NOMO-1 treated with DMSO at 0.1 percent for 48 hours (cell line): ENCODE measurements at regions not wholly inside any gene's neighbourhood (a gene's known extent, or its start where the extent isn't known, plus 50 kb on each side); places are given as distances from the start of the nearest gene placed in this dataset.
"Not testable (repeated sequence)": the region's sequence is repeated elsewhere in the genome, so short reads cannot be mapped to it uniquely, and the experiment has no call there.

Experiments
- DNase-seq: peaks from one replicate; lab custom pipeline; 2025; ENCODE audit not compliant: unreplicated experiment; lab: John Stamatoyannopoulos, UW

GRCh38 chr14:83713732-83714131 is 1816.2 kb upstream of the FLRT2 start:
- no peak for DNase-seq

GRCh38 chr14:83714151-83714550 is 1815.8 kb upstream of the FLRT2 start:
- DNase-seq: no peak

- not testable (repeated sequence) for DNase-seq
These were observed 1810.5 kb upstream of the FLRT2 start for GRCh38 chr14:83719435-83719834.

- no peak for DNase-seq
These were observed 1796.3 kb upstream of the FLRT2 start for GRCh38 chr14:83733670-83734069.

- no peak for DNase-seq
These were observed 1795.5 kb upstream of the FLRT2 start for GRCh38 chr14:83734431-83734830.

- DNase-seq: no peak
These were observed 1788.7 kb upstream of the FLRT2 start for GRCh38 chr14:83741269-83741668.

GRCh38 chr14:83744224-83744623 is 1785.7 kb upstream of the FLRT2 start:
- no peak for DNase-seq

GRCh38 chr14:83744891-83745290 is 1785.1 kb upstream of the FLRT2 start:
- no peak for DNase-seq

GRCh38 chr14:83746336-83746735 is 1783.6 kb upstream of the FLRT2 start:
- DNase-seq: no peak

- DNase-seq: no peak
These were observed 1772.0 kb upstream of the FLRT2 start for GRCh38 chr14:83757916-83758315.

GRCh38 chr14:83764656-83765599 is 1765.0 kb upstream of the FLRT2 start:
- DNase-seq: no peak

GRCh38 chr14:83777516-83777915 is 1752.4 kb upstream of the FLRT2 start:
- DNase-seq: no peak

- DNase-seq: no peak
These were observed 1750.7 kb upstream of the FLRT2 start for GRCh38 chr14:83779266-83779665.

- no peak for DNase-seq
These were observed 1749.6 kb upstream of the FLRT2 start for GRCh38 chr14:83780321-83780720.

GRCh38 chr14:83798421-83798820 is 1731.5 kb upstream of the FLRT2 start:
- no peak for DNase-seq

GRCh38 chr14:83799233-83799632 is 1730.7 kb upstream of the FLRT2 start:
- no peak for DNase-seq

- DNase-seq: no peak
These were observed 1715.0 kb upstream of the FLRT2 start for GRCh38 chr14:83814896-83815295.

GRCh38 chr14:83816761-83817160 is 1713.2 kb upstream of the FLRT2 start:
- no peak for DNase-seq

GRCh38 chr14:83825843-83826242 is 1704.1 kb upstream of the FLRT2 start:
- DNase-seq: no peak

GRCh38 chr14:83826838-83827237 is 1703.1 kb upstream of the FLRT2 start:
- DNase-seq: no peak

- DNase-seq: no peak
These were observed 1702.6 kb upstream of the FLRT2 start for GRCh38 chr14:83827383-83827782.

GRCh38 chr14:83828406-83828805 is 1701.5 kb upstream of the FLRT2 start:
- DNase-seq: no peak

- DNase-seq: no peak
These were observed 1699.6 kb upstream of the FLRT2 start for GRCh38 chr14:83830316-83830715.
